HCT116 (cell line): ENCODE measurements at regions not wholly inside any gene's neighbourhood (a gene's known extent, or its start where the extent isn't known, plus 50 kb on each side); places are given as distances from the start of the nearest gene placed in this dataset.

Experiments
- ATAC-seq: fragments of 200-7000 bp; cut with Tn5 transposase; 2 replicates; pipeline ENCODE4 v1.9.1; 2020; ENCODE audit warnings: mild to moderate bottlenecking, moderate library complexity
- BruUV-seq: library from RNA; stranded (reverse); fragments of 400-500 nt; replicated peaks from 2 replicates; lab custom pipeline; 2021; lab: Mats Ljungman, UMichigan
- CTCF ChIA-PET: fragments of 300-600 bp; sonication (Branson Sonifier 250); formaldehyde crosslinking; loops from one replicate; lab custom pipeline; 2021; ENCODE audit warnings: antibody characterized with exemption; lab: Charles Lee
- POLR2A ChIA-PET: fragments of 300-600, 350-600 bp; sonication (Branson Sonifier 250); formaldehyde crosslinking; loops from one replicate; lab custom pipeline; 2021; ENCODE audit warnings: antibody characterized with exemption; lab: Charles Lee
- RAD21 ChIA-PET, 2 experiments: fragments of 300-600 bp; sonication (Branson Sonifier 250); formaldehyde crosslinking; loops; one replicate each; lab custom pipeline; 2023; ENCODE audit warnings: low total read pairs in 2 of 2; ENCODE audit not compliant: uncharacterized antibody in 2 of 2, unreplicated experiment in 2 of 2, low non-redundant PET in 1 of 2; lab: Charles Lee
- DNase-seq: peaks from one replicate; pipeline ENCODE4 v3.0.0-alpha.2; 2010; ENCODE audit warnings: low read depth, low spot score
- H2AFZ ChIP-seq: fragments of 200-600 bp; shearing (Covaris generic), sonication (generic); 2 replicates; pipeline ENCODE4 v1.6.1; 2017; ENCODE audit warnings: low read depth, mixed run types, mixed read lengths, antibody characterized with exemption, low read length; ENCODE audit not compliant: poor library complexity, severe bottlenecking
- H3K27ac ChIP-seq: 2 replicates; pipeline ENCODE4 v1.5.1; 2012; ENCODE audit warnings: low read depth, low read length
- H3K27me3 ChIP-seq: fragments of 200-600 bp; sonication (generic); 2 replicates; pipeline ENCODE4 v1.6.1; 2016; ENCODE audit warnings: mixed run types, low read length, mixed read lengths; ENCODE audit not compliant: insufficient read depth
- H3K36me3 ChIP-seq, 2 experiments: fragments of 200-500 bp in 1 of 2; fragments of 200-600 bp in 1 of 2; sonication (Bioruptor generic) in 1 of 2; sonication (generic) in 1 of 2; 2 replicates each; pipeline versions ENCODE4 v1.5.1 to v1.6.1; 2014 to 2016; ENCODE audit warnings: low read length in 2 of 2, inconsistent platforms in 1 of 2, mixed read lengths in 1 of 2, mixed run types in 1 of 2; ENCODE audit not compliant: insufficient read depth in 2 of 2, control insufficient read depth in 1 of 2
- H3K4me1 ChIP-seq, 2 experiments: fragments of 200-600 bp in 1 of 2; sonication (generic) in 1 of 2; 2 replicates each; pipeline versions ENCODE4 v1.5.1 to v1.6.1; 2012 to 2017; ENCODE audit warnings: low read length in 2 of 2, inconsistent platforms in 1 of 2, mild to moderate bottlenecking in 1 of 2, mixed read lengths in 1 of 2, mixed run types in 1 of 2, moderate library complexity in 1 of 2; ENCODE audit not compliant: insufficient read depth in 2 of 2, control insufficient read depth in 1 of 2
- H3K4me2 ChIP-seq: fragments of 200-600 bp; sonication (generic); 2 replicates; pipeline ENCODE4 v1.6.1; 2017; ENCODE audit warnings: mixed run types, low read length, mixed read lengths
- H3K4me3 ChIP-seq, 2 experiments: fragments of 200-600 bp in 1 of 2; sonication (generic) in 1 of 2; replicated peaks in 1 of 2; 2 replicates each; pipeline ENCODE4 v1.5.1; 2011 to 2016; ENCODE audit warnings: low read length in 2 of 2, control low read depth in 1 of 2, low read depth in 1 of 2, mild to moderate bottlenecking in 1 of 2, mixed read lengths in 1 of 2, mixed run types in 1 of 2
- H3K79me2 ChIP-seq: fragments of 200-600 bp; sonication (generic); 2 replicates; pipeline ENCODE4 v1.6.1; 2017; ENCODE audit warnings: mild to moderate bottlenecking, mixed run types, low read length, moderate library complexity, mixed read lengths; ENCODE audit not compliant: insufficient read depth
- H3K9ac ChIP-seq: fragments of 200-600 bp; sonication (generic); 2 replicates; pipeline ENCODE4 v1.6.1; 2016; ENCODE audit warnings: low read length, mixed read lengths
- H3K9me2 ChIP-seq: fragments of 200-600 bp; sonication (generic), shearing (Covaris generic); 2 replicates; pipeline ENCODE4 v1.6.1; 2017; ENCODE audit warnings: mixed run types, mild to moderate bottlenecking, moderate library complexity; ENCODE audit not compliant: insufficient read depth
- H3K9me3 ChIP-seq, 2 experiments: fragments of 200-500 bp in 1 of 2; fragments of 200-600 bp in 1 of 2; sonication (Bioruptor generic) in 1 of 2; sonication (generic) in 1 of 2; 2 replicates each; pipeline ENCODE4 v1.6.1; 2014 to 2017; ENCODE audit warnings: low read length in 2 of 2, mixed read lengths in 2 of 2, inconsistent platforms in 1 of 2, low read depth in 1 of 2, mild to moderate bottlenecking in 1 of 2, mixed run types in 1 of 2, moderate library complexity in 1 of 2; ENCODE audit not compliant: control insufficient read depth in 1 of 2, insufficient read depth in 1 of 2
- H4K20me1 ChIP-seq: fragments of 200-600 bp; sonication (generic), shearing (Covaris generic); 2 replicates; pipeline ENCODE4 v1.6.1; 2017; ENCODE audit warnings: mixed run types, mild to moderate bottlenecking, moderate library complexity; ENCODE audit not compliant: insufficient read depth
- ATF3 ChIP-seq: IDR thresholded peaks from 2 replicates; pipeline ENCODE4 v1.6.1; 2012
- CBX3 ChIP-seq: IDR thresholded peaks from 2 replicates; pipeline ENCODE4 v1.6.1; 2012; ENCODE audit warnings: low read depth
- JUND ChIP-seq: IDR thresholded peaks from 2 replicates; pipeline ENCODE4 v1.6.1; 2012
- POLR2A ChIP-seq: IDR thresholded peaks from 2 replicates; pipeline ENCODE4 v1.7.0; 2011; ENCODE audit warnings: borderline replicate concordance; ENCODE audit not compliant: insufficient read depth, insufficient read length; ENCODE audit errors: extremely low read depth
- SRF ChIP-seq: IDR thresholded peaks from 2 replicates; pipeline ENCODE4 v1.6.1; 2012; ENCODE audit warnings: low read depth
- YY1 ChIP-seq: IDR thresholded peaks from 2 replicates; pipeline ENCODE4 v1.6.1; 2011; ENCODE audit warnings: low read length, low read depth, moderate library complexity, mild to moderate bottlenecking; ENCODE audit not compliant: insufficient replicate concordance; ENCODE audit errors: extremely low read depth
- intact Hi-C: fragments of 100-400 bp; cut with micrococcal nuclease; formaldehyde crosslinking; loops from 2 replicates; pipeline ENCODE4 v1.10.0; 2022

DNA sequence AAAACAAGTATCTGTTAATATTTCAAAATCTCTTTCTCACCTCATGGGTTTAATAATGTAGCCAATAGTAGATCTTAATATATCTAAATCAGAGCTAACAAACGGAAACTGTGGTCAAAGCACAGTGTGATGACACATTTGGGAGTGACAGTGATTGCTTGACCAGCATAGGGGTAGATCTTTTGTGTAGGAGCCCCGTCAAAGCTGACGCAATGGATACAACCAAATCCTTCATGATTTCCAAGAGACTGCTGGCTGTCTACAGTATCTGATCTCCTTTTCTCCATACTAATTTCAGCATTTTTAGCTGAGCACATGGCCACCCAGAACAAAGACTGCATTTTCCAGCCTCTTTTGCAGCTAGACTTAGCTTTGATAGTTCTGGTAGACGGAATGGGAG lies 299.3 kb upstream of the ECI2 start:
- Histone ChIP-seq H3K9me2 (no peaks in the 10 kb centered on the region), H3K4me3 (no peak overlapping the region), H4K20me1 (no peaks in the 10 kb centered on the region), H3K79me2 (no peaks in the 10 kb centered on the region), H3K4me2 (no peak overlapping the region), H3K27me3 (no peaks in the 10 kb centered on the region), H3K9me3 (no peaks in the 10 kb centered on the region), H3K9ac (no peak overlapping the region), H3K36me3 (no peaks in the 10 kb centered on the region), H3K27ac (no peak overlapping the region), H2AFZ (no peak overlapping the region), H3K4me1 (no peaks in the 10 kb centered on the region)
- TF ChIP-seq YY1 (no peak), CBX3 (no peak)
- ChIA-PET CTCF (no interaction called here), RAD21 (no interaction called here), POLR2A (no interaction called here)
- intact Hi-C loops: no loop called here
- DNase-seq (no peak), ATAC-seq (no peak)
- BruUV-seq: no TSS peak

- CTCF ChIA-PET: no interaction called here
These were observed 297.8 kb upstream of the ECI2 start for GRCh38 chr6:4433199-4433598.

More at GRCh38 chr6:4433199-4433598, 297.8 kb upstream of the ECI2 start:
- intact Hi-C loops: no loop called here
- ATAC-seq (no peak), DNase-seq (no peak)
- RAD21 ChIA-PET: no interaction called here
- Histone ChIP-seq H3K27ac (no peak overlapping the region), H3K27me3 (no peaks in the 10 kb centered on the region), H2AFZ (no peak overlapping the region), H3K4me3 (no peak overlapping the region), H3K4me1 (no peaks in the 10 kb centered on the region), H3K9me3 (no peaks in the 10 kb centered on the region), H3K9ac (no peak overlapping the region), H3K36me3 (no peaks in the 10 kb centered on the region), H4K20me1 (no peaks in the 10 kb centered on the region), H3K9me2 (no peaks in the 10 kb centered on the region), H3K4me2 (no peak overlapping the region), H3K79me2 (no peaks in the 10 kb centered on the region)
- BruUV-seq: no TSS peak
- TF ChIP-seq SRF: no peak
- TF ChIP-seq JUND: no peak
- TF ChIP-seq ATF3: no peak
- no peak for TF ChIP-seq POLR2A
- POLR2A ChIA-PET: no interaction called here
